HG03378 (cell line): ENCODE measurements at regions not wholly inside any gene's neighbourhood (a gene's known extent, or its start where the extent isn't known, plus 50 kb on each side); places are given as distances from the start of the nearest gene placed in this dataset.

Source experiments
- ATAC-seq: cut with Tn5 transposase; IDR thresholded peaks from one replicate; pipeline ENCODE4 v1.9.1; 2021; ENCODE audit warnings: mild to moderate bottlenecking, moderate library complexity; ENCODE audit not compliant: unreplicated experiment

DNA sequence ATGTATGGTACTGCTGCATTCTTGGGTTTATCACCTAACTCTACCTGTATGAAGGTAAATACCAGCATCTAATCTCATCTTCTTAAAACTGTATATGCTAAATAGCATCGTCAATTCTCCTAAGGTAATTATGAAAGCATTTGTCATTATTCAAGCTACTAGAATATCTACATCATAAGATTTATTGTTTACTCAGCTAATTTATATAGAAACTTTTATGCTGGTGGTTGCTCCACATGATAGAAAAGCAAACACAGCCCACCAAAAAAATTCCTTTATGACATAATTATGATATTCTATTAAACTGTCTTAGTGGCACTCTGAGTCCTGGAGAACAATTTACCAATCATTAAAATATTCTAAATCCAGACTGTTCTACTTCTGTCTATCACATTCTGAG is 1226.1 kb upstream of the NRXN1 start:
- no peak for ATAC-seq

GRCh38 chr2:52253416-52253980 is 1221.6 kb upstream of the NRXN1 start:
- ATAC-seq = no peak

DNA sequence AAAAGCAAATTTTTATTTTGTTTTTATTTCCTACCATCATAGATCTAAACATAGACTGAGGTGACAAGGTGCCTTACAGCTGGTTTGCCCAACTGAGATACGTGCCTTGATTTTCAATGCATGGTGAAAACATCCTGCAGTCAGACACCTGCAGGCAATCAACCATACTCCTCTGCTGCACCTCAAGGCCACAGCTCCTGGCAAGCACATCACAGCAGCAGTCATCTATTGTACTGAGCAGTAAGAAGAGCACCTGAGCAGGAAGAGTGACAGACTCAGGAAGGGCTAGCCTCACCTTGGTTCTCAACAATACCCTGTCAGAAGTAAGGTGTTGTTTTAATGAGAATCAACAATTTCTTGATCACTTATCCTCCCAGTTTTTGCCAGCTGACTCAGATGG is 1206.8 kb upstream of the NRXN1 start:
- no peak for ATAC-seq

DNA sequence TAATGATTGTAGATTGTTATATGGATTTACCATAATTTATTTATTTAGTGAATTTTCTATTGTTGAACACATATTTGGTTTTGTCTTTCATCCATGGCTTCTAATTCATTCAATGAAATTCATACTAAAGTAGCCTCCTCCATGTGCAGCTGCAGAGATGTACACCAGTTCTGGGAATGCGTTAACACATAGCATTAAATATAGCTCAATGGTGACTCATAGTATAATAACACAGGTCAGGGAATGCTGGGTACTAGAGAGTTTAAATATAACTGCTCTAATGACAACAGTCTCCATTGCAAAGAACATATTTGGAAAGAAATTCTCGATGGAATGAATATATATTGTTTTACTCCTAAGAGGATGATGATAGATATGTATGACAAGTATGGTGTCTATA is 1190.2 kb upstream of the NRXN1 start:
- ATAC-seq = no peak

DNA sequence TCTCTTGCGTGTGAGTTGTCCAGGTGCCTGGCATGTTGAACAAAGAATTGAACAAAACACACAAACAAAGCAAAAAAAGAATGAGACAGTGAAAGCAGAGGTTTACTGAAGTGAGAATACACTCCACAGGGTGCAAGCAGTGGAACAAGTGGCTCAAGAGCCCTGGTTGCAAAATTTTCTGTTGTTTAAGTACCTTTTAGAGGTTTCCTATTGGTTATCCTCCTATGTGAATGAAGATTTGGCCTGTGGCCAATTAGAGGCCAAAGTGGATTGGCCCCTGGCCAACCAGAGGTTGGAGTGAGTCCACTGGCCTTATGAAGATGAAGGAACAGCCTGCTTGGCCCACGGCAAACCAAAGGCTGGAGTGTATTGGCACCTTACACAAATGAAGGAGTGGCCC is 1188.5 kb upstream of the NRXN1 start:
- ATAC-seq = no peak

GRCh38 chr2:52210611-52211010 is 1178.7 kb upstream of the NRXN1 start:
- no peak for ATAC-seq

- no peak for ATAC-seq
These were observed 1178.2 kb upstream of the NRXN1 start for GRCh38 chr2:52210161-52210560.

DNA sequence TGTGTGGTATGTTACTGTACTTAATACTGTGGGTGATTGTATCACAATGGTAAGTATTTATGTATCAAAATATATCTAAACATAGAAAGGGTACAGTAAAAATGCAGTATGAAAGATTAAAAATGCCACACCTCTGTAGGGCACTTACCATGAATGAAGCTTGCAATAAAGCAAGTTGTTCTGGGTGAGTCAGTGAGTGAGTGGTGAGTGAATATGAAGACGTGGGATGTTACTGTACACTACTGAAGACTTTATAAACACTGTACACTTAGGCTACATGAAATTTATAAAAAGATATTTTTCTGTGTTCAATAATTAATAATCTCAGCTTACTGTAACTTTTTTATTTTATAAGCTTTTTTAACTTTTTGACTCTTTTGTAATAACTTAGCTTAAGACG is 1162.4 kb upstream of the NRXN1 start:
- ATAC-seq = no peak

- no peak for ATAC-seq
These were observed 1161.9 kb upstream of the NRXN1 start for GRCh38 chr2:52193804-52194203.

GRCh38 chr2:52192656-52193055 is 1160.7 kb upstream of the NRXN1 start:
- no peak for ATAC-seq

DNA sequence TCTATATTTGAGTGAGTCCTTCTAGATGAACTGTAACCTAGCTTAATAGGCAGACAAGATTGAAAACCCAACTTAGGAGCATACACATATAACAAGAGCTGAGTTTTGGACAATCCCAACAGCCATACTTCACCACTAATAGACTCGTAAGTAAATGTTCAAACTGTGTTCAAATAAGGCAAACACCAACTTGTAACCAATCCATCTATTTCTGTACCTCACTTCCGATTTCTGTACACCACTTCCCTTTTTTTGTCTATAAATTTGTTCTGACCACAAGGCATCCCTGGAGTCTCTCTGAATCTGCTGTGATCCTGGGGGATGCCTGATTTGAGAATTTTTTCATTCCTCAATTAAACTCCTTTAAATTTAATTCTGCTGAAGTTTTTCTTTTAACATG is 1149.1 kb upstream of the NRXN1 start:
- ATAC-seq = no peak

DNA sequence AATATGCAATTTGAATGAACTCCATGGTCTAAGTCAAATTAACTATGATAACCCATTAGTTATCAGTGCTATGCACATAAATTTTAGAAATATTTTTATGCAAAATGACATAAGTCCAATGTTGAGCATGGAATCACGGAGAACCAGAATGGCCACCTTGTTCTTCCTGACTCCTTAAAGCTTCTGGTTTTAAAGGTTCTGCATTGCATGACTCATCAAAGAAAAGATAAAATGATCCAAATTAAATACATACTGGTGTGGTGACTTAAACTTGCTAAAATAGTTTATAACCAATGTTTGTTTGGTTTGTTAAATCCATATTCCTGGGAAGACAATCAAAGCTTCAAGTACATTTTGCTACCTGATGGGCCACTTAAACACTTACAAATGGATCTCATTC is 1146.9 kb upstream of the NRXN1 start:
- no peak for ATAC-seq

GRCh38 chr2:52145005-52145404 is 1113.1 kb upstream of the NRXN1 start:
- no peak for ATAC-seq

- no peak for ATAC-seq
These were observed 1112.7 kb upstream of the NRXN1 start for GRCh38 chr2:52144590-52144989.

- ATAC-seq = no peak
These were observed 1109.1 kb upstream of the NRXN1 start for GRCh38 chr2:52141076-52141475.

DNA sequence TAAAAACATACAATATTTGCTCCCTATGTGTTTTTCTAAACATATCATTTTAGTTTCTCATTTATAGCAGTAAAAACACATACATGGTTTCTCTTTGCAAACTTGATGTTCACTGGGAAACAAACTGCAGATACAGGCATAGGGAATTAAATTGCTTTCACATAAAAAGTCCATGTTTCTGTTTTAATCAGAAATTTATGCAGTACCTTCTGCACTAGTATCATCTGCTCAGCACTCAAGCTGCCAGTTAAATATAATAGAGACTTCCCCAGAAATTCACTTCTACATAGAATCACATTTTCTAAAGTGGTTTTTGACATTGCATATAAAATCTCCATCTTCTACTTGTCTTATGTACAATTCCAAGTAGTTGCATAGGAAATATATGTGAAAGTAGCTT is 1107.3 kb upstream of the NRXN1 start:
- no peak for ATAC-seq

- no peak for ATAC-seq
These were observed 1103.3 kb upstream of the NRXN1 start for GRCh38 chr2:52135235-52135634.

DNA sequence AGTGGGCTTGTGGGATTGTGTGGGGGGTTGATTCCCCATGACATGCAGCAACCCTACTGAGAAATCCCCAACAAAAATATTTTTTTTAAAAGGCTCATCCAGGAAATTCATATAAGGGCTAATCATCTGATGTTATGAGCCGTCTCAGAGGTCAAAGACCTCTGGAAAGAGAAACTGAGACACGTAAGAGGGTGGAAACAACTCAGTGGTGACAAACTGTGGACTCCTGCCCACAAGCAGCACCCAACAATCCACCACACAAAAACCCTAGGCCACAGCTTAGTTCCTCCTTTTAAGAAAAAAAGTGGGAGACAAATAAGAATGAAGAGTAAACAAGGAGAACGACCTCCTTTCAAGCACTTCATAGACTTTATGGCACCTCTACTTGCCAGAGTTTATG is 1096.1 kb upstream of the NRXN1 start:
- ATAC-seq = no peak

DNA sequence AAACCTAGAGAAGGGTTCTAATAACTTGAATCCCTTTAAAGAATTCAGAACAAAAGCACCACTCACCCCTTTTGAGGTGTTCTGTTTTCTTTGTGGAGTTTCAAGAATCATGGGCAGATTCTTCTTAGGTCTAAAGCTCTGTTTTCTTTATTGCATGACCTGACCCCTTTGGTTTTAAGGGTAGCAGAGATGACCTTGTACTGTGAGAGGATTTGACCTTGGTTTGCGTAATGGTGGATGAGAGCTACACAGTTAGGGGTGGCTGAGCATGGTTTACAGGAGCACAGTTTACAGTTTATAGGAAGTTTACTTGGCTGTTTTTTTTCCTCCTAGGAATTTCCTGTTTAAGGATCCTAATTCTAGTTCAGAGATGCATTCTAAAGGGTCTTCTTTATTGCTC is 1095.6 kb upstream of the NRXN1 start:
- no peak for ATAC-seq

DNA sequence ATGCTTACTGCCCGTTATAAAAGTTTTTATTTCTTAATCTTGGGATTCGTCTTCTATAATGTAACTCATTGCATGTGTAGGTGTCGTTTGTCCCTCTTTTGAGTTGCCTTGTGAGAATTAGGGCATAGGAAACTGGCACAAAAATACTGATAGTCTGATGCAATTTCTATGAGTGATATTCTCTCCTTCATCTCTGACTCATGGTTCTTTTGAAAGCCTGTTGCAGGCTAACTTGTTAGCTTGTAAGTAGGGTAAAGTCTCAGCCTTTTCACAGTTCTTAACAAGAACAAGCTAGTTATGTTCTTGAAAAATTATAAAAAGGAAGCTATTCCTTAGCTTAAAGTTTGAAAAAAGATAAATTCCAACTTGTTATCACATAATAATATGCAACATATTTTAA is 1085.4 kb upstream of the NRXN1 start:
- ATAC-seq = no peak

DNA sequence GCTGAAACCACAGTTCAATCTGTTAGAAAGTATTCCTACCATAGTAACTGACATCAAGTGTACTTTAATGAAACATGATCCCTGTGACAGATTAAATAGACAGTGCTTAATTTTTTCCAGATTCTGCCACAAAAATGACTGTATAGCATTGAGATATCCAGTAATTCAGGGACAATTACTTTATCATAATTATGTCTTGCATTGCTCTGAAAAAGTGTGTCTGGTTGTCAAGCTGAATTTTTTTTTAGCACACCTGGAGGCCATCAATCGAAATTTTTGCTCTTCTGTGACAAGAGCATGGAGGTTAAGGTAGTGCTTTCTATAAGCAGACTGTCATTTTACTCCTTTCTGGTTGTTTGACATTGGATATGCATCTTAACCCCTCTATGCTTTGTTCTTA is 1083.8 kb upstream of the NRXN1 start:
- ATAC-seq = no peak

DNA sequence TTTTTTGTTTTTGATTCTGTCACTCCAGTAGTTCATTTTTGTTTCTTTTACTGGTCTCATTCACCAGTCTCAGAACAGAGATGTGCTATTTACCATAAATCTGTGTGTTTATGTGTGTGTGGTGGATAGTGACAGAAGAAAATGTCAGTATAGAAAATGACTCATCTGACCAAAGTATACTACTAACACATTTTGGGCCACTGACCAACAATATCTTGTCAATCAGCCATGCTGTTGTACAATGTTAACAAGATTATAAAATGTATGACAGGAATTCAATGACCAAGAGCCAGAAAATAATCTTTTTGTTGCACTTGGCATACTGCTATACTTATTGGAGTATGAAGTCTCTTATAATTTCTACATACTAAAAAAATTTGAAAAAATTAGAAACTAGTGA is 1081.4 kb upstream of the NRXN1 start:
- ATAC-seq = no peak

DNA sequence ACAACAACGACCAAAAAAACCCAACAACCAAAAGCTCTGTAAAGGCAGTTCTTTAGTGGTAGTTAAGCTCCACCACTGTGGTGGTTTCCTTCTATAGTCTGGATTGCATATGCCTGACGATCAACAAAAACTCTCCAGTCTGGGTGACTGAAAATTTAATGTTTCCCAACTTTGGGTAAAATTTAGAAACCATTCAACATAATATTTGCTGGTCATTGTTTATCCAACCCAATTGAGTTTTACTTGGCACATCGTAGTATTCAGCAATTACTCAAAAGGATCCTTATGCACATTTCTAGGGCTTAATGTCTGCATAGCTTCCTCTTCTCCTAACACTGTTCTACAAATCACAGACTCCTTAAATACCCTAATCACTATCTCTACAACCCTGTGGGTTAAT is 1080.2 kb upstream of the NRXN1 start:
- ATAC-seq = no peak

DNA sequence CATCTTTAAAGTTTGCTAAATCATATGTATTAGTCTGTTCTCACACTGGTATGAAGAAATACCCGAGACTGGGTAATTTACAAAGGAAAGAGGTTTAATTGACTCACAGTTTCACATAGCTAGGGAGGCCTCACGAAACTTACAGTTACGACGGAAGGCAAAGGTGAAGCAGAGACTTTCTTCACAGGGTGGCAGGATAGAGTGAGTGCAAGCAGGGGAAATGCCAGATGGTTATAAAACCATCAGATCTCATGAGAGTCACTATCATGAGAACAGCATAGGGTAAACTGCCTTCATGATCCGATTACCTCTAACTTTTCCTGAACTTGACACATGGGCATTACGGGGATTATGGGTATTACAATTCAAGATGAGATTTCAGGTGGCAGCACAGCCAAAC is 1075.2 kb upstream of the NRXN1 start:
- ATAC-seq = no peak
